ENCODE measurements at regions not wholly inside any gene's neighbourhood (a gene's known extent, or its start where the extent isn't known, plus 50 kb on each side); places are given as distances from the start of the nearest gene placed in this dataset.

DNA sequence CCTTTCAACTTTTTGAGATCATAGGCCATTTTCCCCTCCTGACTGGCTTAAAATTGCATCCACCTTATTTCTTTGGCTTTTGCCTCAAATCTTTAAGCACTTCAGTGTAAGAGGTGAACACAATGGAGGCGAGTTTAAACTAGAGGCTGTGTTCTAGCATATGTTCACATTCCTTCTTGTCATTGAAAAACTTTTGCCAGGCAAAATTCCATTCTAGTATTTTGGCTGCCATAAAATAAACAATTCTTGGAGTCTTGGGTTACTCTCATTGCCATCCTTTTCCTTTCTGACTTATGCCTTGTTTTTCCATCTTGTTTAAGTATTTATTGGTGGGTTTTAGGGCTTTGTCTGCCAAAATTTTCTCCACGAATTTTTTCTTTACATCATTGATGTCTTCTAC lies 137.3 kb upstream of the ANXA10 start:
- Histone ChIP-seq H3K27ac (ENCODE audit: low read depth, low read length) (no peak overlapping the region), H3K4me3 (replicated peaks in 1 of 2; ENCODE audit: low read depth in 1 of 2, low read length in 2 of 2) (no peak overlapping the region), H3K9me3 (ENCODE audit: control insufficient read depth in 1 of 2, insufficient read depth in 1 of 2, low read depth in 1 of 2, low read length in 2 of 2) (no peaks in the 10 kb centered on the region; a peak in 1 of 4 replicates), H3K4me1 (ENCODE audit: control insufficient read depth in 1 of 2, insufficient read depth in 2 of 2, low read length in 2 of 2) (no peaks in the 10 kb centered on the region), H2AFZ (ENCODE audit: low read depth, low read length, poor library complexity, severe bottlenecking) (no peak overlapping the region), H3K27me3 (ENCODE audit: insufficient read depth, low read length) (no peaks in the 10 kb centered on the region), H4K20me1 (ENCODE audit: insufficient read depth) (no peaks in the 10 kb centered on the region), H3K36me3 (ENCODE audit: control insufficient read depth in 1 of 2, insufficient read depth in 2 of 2, low read length in 2 of 2) (no peaks in the 10 kb centered on the region), H3K4me2 (ENCODE audit: low read length) (no peak overlapping the region), H3K9me2 (ENCODE audit: insufficient read depth) (no peaks in the 10 kb centered on the region), H3K79me2 (ENCODE audit: insufficient read depth, low read length) (no peaks in the 10 kb centered on the region), H3K9ac (ENCODE audit: low read length) (no peak overlapping the region)
- no peak for TF ChIP-seq ZNF274 (IDR thresholded peaks at IDR 0.05; ENCODE audit: low read depth, low read length)
- TF ChIP-seq ATF3 (IDR thresholded peaks at IDR 0.05): no peak
- no peak for TF ChIP-seq YY1 (IDR thresholded peaks at IDR 0.05; ENCODE audit: extremely low read depth, insufficient replicate concordance, low read depth, low read length)
- TF ChIP-seq, protein P1, sequence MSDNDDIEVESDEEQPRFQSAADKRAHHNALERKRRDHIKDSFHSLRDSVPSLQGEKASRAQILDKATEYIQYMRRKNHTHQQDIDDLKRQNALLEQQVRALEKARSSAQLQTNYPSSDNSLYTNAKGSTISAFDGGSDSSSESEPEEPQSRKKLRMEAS (IDR thresholded peaks at IDR 0.05): no peak
- no peak for TF ChIP-seq CBX3 (IDR thresholded peaks at IDR 0.05; ENCODE audit: low read depth)
- TF ChIP-seq SIN3A (IDR thresholded peaks at IDR 0.05; ENCODE audit: low read depth): no peak
- no peak for TF ChIP-seq FOSL1 (IDR thresholded peaks at IDR 0.05; ENCODE audit: low read depth)
- ATAC-seq (no peak), DNase-seq (ENCODE audit: low read depth, low spot score) (no peak)
- intact Hi-C loops (cut with micrococcal nuclease): no loop called here
- CTCF ChIA-PET: no interaction called here
- BruUV-seq (replicated peaks): no TSS peak
- RAD21 ChIA-PET (ENCODE audit: low non-redundant PET in 1 of 2, low total read pairs in 2 of 2, uncharacterized antibody in 2 of 2, unreplicated experiment in 2 of 2): no interaction called here
- POLR2A ChIA-PET: no interaction called here

- RAD21 ChIA-PET (ENCODE audit: low non-redundant PET in 1 of 2, low total read pairs in 2 of 2, uncharacterized antibody in 2 of 2, unreplicated experiment in 2 of 2): no interaction called here
These were observed 135.7 kb upstream of the ANXA10 start for GRCh38 chr4:167956676-167957075.

More at GRCh38 chr4:167956676-167957075, 135.7 kb upstream of the ANXA10 start:
- DNase-seq (ENCODE audit: low read depth, low spot score) (no peak), ATAC-seq (no peak)
- Histone ChIP-seq H3K9me2 (ENCODE audit: insufficient read depth) (no peaks in the 10 kb centered on the region), H3K4me2 (ENCODE audit: low read length) (no peak overlapping the region), H3K9me3 (ENCODE audit: control insufficient read depth in 1 of 2, insufficient read depth in 1 of 2, low read depth in 1 of 2, low read length in 2 of 2) (no peaks in the 10 kb centered on the region; a peak in 1 of 4 replicates), H3K9ac (ENCODE audit: low read length) (no peak overlapping the region), H4K20me1 (ENCODE audit: insufficient read depth) (no peaks in the 10 kb centered on the region), H3K79me2 (ENCODE audit: insufficient read depth, low read length) (no peaks in the 10 kb centered on the region), H3K4me3 (replicated peaks in 1 of 2; ENCODE audit: low read depth in 1 of 2, low read length in 2 of 2) (no peak overlapping the region), H3K36me3 (ENCODE audit: control insufficient read depth in 1 of 2, insufficient read depth in 2 of 2, low read length in 2 of 2) (no peaks in the 10 kb centered on the region), H3K4me1 (ENCODE audit: control insufficient read depth in 1 of 2, insufficient read depth in 2 of 2, low read length in 2 of 2) (no peaks in the 10 kb centered on the region), H3K27me3 (ENCODE audit: insufficient read depth, low read length) (no peaks in the 10 kb centered on the region), H2AFZ (ENCODE audit: low read depth, low read length, poor library complexity, severe bottlenecking) (no peak overlapping the region), H3K27ac (ENCODE audit: low read depth, low read length) (no peak overlapping the region)
- TF ChIP-seq SRF (IDR thresholded peaks at IDR 0.05; ENCODE audit: low read depth) (no peak), CBX3 (IDR thresholded peaks at IDR 0.05; ENCODE audit: low read depth) (no peak), POLR2AphosphoS5 (IDR thresholded peaks at IDR 0.05; ENCODE audit: low read depth, low read length) (no peak)
- ChIA-PET CTCF (no interaction called here), POLR2A (no interaction called here)
- intact Hi-C loops (cut with micrococcal nuclease): no loop called here
- BruUV-seq (replicated peaks): no TSS peak

All from HCT116 (cell line).